ENCODE measurements at regions not wholly inside any gene's neighbourhood (a gene's known extent, or its start where the extent isn't known, plus 50 kb on each side); places are given as distances from the start of the nearest gene placed in this dataset.
"Not testable (repeated sequence)": the region's sequence is repeated elsewhere in the genome, so short reads cannot be mapped to it uniquely, and the experiment has no call there.

DNA sequence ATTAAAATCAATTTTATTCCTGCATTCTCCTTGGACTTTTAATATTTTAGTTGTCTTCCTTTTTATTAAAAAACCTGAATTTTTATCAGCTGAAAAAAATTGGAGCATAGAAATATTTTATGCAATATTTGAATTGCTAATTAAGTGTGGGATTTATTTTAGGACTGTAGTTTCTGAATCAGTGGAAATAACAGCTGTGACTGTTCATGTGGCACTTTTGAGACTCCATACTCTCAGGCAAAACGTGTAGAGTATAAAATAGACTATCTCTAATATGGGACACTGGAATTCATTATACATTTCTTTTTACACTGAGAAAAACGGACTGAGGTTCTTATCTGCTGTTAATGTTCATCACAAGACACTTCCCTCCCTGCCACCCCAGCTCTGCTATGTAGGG is 558.3 kb upstream of the TPK1 start:
- intact Hi-C loops (cut with DNase I; ENCODE audit: low total_unique reads), result no loop called here
- no peak overlapping the region for H3K4me3 ChIP-seq (ENCODE audit: low read depth, poor library complexity, severe bottlenecking)
- no peak for DNase-seq (ENCODE audit: low spot score in 2 of 2)
- TF ChIP-seq, protein P1, sequence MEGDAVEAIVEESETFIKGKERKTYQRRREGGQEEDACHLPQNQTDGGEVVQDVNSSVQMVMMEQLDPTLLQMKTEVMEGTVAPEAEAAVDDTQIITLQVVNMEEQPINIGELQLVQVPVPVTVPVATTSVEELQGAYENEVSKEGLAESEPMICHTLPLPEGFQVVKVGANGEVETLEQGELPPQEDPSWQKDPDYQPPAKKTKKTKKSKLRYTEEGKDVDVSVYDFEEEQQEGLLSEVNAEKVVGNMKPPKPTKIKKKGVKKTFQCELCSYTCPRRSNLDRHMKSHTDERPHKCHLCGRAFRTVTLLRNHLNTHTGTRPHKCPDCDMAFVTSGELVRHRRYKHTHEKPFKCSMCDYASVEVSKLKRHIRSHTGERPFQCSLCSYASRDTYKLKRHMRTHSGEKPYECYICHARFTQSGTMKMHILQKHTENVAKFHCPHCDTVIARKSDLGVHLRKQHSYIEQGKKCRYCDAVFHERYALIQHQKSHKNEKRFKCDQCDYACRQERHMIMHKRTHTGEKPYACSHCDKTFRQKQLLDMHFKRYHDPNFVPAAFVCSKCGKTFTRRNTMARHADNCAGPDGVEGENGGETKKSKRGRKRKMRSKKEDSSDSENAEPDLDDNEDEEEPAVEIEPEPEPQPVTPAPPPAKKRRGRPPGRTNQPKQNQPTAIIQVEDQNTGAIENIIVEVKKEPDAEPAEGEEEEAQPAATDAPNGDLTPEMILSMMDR (IDR thresholded peaks at IDR 0.05), result no peak
- no peak for TF ChIP-seq POLR2A (IDR thresholded peaks at IDR 0.05)
- WGBS, 2 donors, result 30 to 37% methylated on average over 2 of the region's 2 CpGs

DNA sequence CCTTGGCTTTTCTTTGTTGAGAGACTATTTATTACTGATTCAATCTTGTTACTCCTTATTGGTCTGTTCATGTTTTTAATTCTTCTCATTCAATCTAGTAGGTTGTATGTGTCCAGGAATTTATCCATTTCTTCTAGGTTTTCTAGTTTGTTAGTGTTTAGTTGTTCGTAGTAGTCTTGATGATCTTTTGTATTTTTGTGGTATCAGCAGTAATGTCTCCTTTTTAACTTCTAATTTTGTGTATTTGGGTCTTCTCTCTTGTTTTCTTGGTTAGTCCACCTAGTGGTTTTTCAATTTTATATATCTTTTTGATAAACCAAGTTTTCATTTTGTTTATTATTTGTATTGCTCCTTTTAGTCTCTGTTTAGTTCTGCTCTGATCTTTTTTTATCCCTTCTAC is 546.9 kb upstream of the TPK1 start:
- no peak for DNase-seq (ENCODE audit: low spot score in 2 of 2)
- no peak for TF ChIP-seq POLR2A (IDR thresholded peaks at IDR 0.05)
- TF ChIP-seq, protein P1 (IDR thresholded peaks at IDR 0.05), result no peak
- no peak overlapping the region for H3K4me3 ChIP-seq (ENCODE audit: low read depth, poor library complexity, severe bottlenecking)
- WGBS, 2 donors, result 64 to 74% methylated on average over 1 of the region's 1 CpG
- intact Hi-C loops (cut with DNase I; ENCODE audit: low total_unique reads), result no loop called here

DNA sequence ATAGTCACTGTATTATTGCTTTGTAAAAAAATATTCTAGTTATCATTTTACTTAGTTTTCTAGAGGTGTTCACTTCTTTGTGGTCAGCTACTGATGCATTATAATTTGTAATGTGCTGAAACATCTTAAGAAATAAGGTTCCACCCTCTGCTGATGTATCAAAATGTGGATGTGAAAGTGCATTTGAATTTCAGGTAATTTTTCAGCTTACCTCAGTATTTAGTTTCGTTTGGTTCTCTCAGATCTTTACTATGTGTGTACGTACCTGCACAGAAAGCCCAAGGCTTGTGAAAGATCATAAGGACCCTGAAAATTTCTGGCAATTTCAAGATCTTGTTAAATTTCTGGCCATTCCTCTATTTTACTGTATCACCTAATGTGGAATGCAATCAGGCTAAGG is 542.3 kb upstream of the TPK1 start:
- intact Hi-C loops (cut with DNase I; ENCODE audit: low total_unique reads), result no loop called here
- no peak overlapping the region for H3K4me3 ChIP-seq (ENCODE audit: low read depth, poor library complexity, severe bottlenecking)
- no peak for DNase-seq (ENCODE audit: low spot score in 2 of 2)
- 60 to 76% methylated on average over 2 of the region's 2 CpGs for WGBS, 2 donors
- TF ChIP-seq, protein P1 (IDR thresholded peaks at IDR 0.05), result no peak
- no peak for TF ChIP-seq POLR2A (IDR thresholded peaks at IDR 0.05)

DNA sequence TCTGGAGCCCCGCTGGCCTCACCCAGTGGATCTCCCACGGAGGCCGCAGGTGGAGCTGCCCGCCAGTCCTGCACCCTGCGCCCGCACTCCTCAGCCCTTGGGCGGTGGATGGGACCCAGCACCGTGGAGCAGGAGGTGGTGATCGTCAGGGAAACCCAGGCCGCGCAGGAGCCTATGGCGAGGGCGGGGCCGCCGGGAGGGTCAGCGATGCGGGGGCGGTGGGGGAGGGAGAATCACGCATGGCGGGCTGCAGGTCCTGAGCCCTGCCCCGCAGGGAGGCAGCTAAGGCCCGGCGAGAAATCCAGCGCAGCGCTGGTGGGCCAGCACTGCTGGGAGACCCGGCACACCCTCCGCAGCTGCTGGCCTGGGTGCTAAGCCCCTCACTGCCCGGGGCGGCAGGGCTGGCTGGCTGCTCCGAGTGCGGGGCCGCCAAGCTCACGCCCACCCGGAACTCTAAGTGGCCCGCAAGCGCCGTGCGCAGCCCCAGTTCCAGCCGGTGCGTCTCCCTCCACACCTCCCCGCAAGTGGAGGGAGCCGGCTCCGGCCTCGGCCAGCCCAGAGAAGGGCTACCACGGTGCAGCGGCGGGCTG is 524.8 kb upstream of the TPK1 start:
- 95 to 96% methylated on average over 35 to 43 of the region's 47 CpGs for WGBS, 2 donors
- DNase-seq (ENCODE audit: low spot score in 2 of 2), result no peak
- intact Hi-C loops (cut with DNase I; ENCODE audit: low total_unique reads), result no loop called here

DNA sequence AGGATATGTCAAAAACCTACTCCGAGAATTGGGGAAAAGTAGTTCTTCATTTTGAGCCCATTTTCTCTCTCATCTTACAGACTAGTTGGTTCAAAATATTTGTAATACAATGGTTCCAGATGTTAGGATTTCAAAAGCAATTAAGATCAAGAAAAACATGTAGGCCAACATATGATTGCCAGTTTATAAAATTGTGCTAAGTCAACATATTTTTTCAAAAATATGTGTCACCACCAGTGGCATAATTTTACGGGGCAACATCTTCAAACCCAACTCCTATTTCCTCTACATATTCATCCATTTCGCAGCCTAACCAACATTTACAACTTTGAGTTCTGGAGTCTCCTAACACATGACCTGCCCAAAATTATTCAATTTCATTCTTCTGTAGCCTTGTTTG is 514.5 kb upstream of the TPK1 start:
- intact Hi-C loops (cut with DNase I; ENCODE audit: low total_unique reads), result loop anchor here (10.0 kb wide), 1 partner anchor 74 kb away; no protein-coding TSS in a partner anchor
- TF ChIP-seq, protein P1 (IDR thresholded peaks at IDR 0.05), result no peak
- TF ChIP-seq POLR2A (IDR thresholded peaks at IDR 0.05), result no peak
- H3K4me3 ChIP-seq (ENCODE audit: low read depth, poor library complexity, severe bottlenecking), result no peak overlapping the region
- WGBS, 2 donors, result 65 to 76% methylated on average over 3 of the region's 3 CpGs
- DNase-seq (ENCODE audit: low spot score in 2 of 2), result no peak

More for the DNA sequence above, 524.8 kb upstream of the TPK1 start:
- no peak overlapping the region for H3K4me3 ChIP-seq (ENCODE audit: low read depth, poor library complexity, severe bottlenecking)
- TF ChIP-seq, protein P1 (IDR thresholded peaks at IDR 0.05), result no peak
- TF ChIP-seq POLR2A (IDR thresholded peaks at IDR 0.05), result no peak

DNA sequence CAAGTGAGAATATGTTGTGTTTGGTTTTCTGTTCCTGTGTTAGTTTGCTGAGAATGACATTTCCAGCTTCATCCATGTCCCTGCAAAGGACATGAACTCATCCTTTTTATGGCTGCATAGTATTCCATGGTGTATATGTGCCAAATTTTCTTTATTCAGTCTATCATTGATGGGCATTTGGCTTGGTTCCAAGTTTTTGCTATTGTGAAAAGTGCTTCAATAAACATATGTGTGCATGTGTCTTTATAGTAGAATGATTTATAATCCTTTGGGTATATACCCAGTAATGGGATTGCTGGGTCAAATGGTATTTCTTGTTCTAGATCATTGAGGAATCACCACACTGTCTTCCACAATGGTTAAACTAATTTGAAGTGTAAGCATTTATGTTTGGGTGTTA is 513.6 kb upstream of the TPK1 start:
- DNase-seq (ENCODE audit: low spot score in 2 of 2); H3K4me3 ChIP-seq (ENCODE audit: low read depth, poor library complexity, severe bottlenecking); intact Hi-C loops (cut with DNase I; ENCODE audit: low total_unique reads): not testable (repeated sequence)
